ENCODE measurements at regions not wholly inside any gene's neighbourhood (a gene's known extent, or its start where the extent isn't known, plus 50 kb on each side); places are given as distances from the start of the nearest gene placed in this dataset.

- Histone ChIP-seq H3K36me3 (replicated peaks; ENCODE audit: insufficient read depth, low read depth) (no peaks in the 10 kb centered on the region), H3K9me3 (ENCODE audit: low read depth) (no peaks in the 10 kb centered on the region), H3K4me1 (ENCODE audit: insufficient read depth) (no peaks in the 10 kb centered on the region), H3K4me2 (no peak overlapping the region), H4K20me1 (ENCODE audit: insufficient read depth, poor library complexity, severe bottlenecking) (no peaks in the 10 kb centered on the region), H3K79me2 (no peaks in the 10 kb centered on the region), H3K27me3 (no peaks in the 10 kb centered on the region), H2AFZ (no peak overlapping the region), H3K27ac (no peak overlapping the region), H3K9me2 (replicated peaks; ENCODE audit: insufficient read depth) (no peaks in the 10 kb centered on the region), H3K4me3 (no peak overlapping the region)
- no peak for DNase-seq (ENCODE audit: low spot score)
- TF ChIP-seq EZH2 (IDR thresholded peaks at IDR 0.05; ENCODE audit: borderline replicate concordance) (no peak), EZH2phosphoT487 (IDR thresholded peaks at IDR 0.05; ENCODE audit: low read depth, severe bottlenecking, unreplicated experiment) (no peak), CTCF (IDR thresholded peaks at IDR 0.05; ENCODE audit: poor library complexity) (no peak)
- WGBS (ENCODE audit: low lambda C conversion rate, missing lambda C conversion rate) = 93% methylated on average over 3 of the region's 3 CpGs
Measured at GRCh38 chr6:92000112-92000511, 1413.2 kb upstream of the MAP3K7 start.

GRCh38 chr6:91994787-91995186 lies 1407.9 kb upstream of the MAP3K7 start:
- no peaks in the 10 kb centered on the region for H3K36me3 ChIP-seq (replicated peaks; ENCODE audit: insufficient read depth, low read depth)
- H3K79me2 ChIP-seq = no peaks in the 10 kb centered on the region
- H3K27me3 ChIP-seq = no peaks in the 10 kb centered on the region
- H2AFZ ChIP-seq = no peak overlapping the region
- no peaks in the 10 kb centered on the region for H4K20me1 ChIP-seq (ENCODE audit: insufficient read depth, poor library complexity, severe bottlenecking)
- H3K9me3 ChIP-seq (ENCODE audit: low read depth) = no peaks in the 10 kb centered on the region
- no peak overlapping the region for H3K4me3 ChIP-seq
- DNase-seq (ENCODE audit: low spot score) = no peak
- H3K27ac ChIP-seq = no peak overlapping the region
- H3K4me1 ChIP-seq (ENCODE audit: insufficient read depth) = no peaks in the 10 kb centered on the region
- no peak overlapping the region for H3K4me2 ChIP-seq
- 77% methylated on average over 1 of the region's 1 CpG for WGBS (ENCODE audit: low lambda C conversion rate, missing lambda C conversion rate)
- TF ChIP-seq CTCF (IDR thresholded peaks at IDR 0.05; ENCODE audit: poor library complexity) (no peak), EZH2phosphoT487 (IDR thresholded peaks at IDR 0.05; ENCODE audit: low read depth, severe bottlenecking, unreplicated experiment) (no peak), EZH2 (IDR thresholded peaks at IDR 0.05; ENCODE audit: borderline replicate concordance) (no peak)
- no peaks in the 10 kb centered on the region for H3K9me2 ChIP-seq (replicated peaks; ENCODE audit: insufficient read depth)

GRCh38 chr6:91982559-91982958 lies 1395.7 kb upstream of the MAP3K7 start:
- H3K27me3 ChIP-seq = no peaks in the 10 kb centered on the region
- no peaks in the 10 kb centered on the region for H3K36me3 ChIP-seq (replicated peaks; ENCODE audit: insufficient read depth, low read depth)
- no peak overlapping the region for H2AFZ ChIP-seq
- TF ChIP-seq EZH2 (IDR thresholded peaks at IDR 0.05; ENCODE audit: borderline replicate concordance) (no peak), CTCF (IDR thresholded peaks at IDR 0.05; ENCODE audit: poor library complexity) (no peak), EZH2phosphoT487 (IDR thresholded peaks at IDR 0.05; ENCODE audit: low read depth, severe bottlenecking, unreplicated experiment) (no peak)
- H3K4me1 ChIP-seq (ENCODE audit: insufficient read depth) = no peaks in the 10 kb centered on the region
- no peak overlapping the region for H3K4me3 ChIP-seq
- no peak for DNase-seq (ENCODE audit: low spot score)
- no peaks in the 10 kb centered on the region for H4K20me1 ChIP-seq (ENCODE audit: insufficient read depth, poor library complexity, severe bottlenecking)
- H3K4me2 ChIP-seq = no peak overlapping the region
- H3K27ac ChIP-seq = no peak overlapping the region
- H3K79me2 ChIP-seq = no peaks in the 10 kb centered on the region
- no peaks in the 10 kb centered on the region for H3K9me3 ChIP-seq (ENCODE audit: low read depth)
- no peaks in the 10 kb centered on the region for H3K9me2 ChIP-seq (replicated peaks; ENCODE audit: insufficient read depth)

GRCh38 chr6:91976797-91977196 lies 1389.9 kb upstream of the MAP3K7 start:
- no peak for DNase-seq (ENCODE audit: low spot score)
- H2AFZ ChIP-seq = no peak overlapping the region
- H3K4me1 ChIP-seq (ENCODE audit: insufficient read depth) = no peaks in the 10 kb centered on the region
- H3K27ac ChIP-seq = no peak overlapping the region
- no peak overlapping the region for H3K4me3 ChIP-seq
- no peak for TF ChIP-seq CTCF (IDR thresholded peaks at IDR 0.05; ENCODE audit: poor library complexity)
- TF ChIP-seq EZH2phosphoT487 (IDR thresholded peaks at IDR 0.05; ENCODE audit: low read depth, severe bottlenecking, unreplicated experiment) = no peak
- TF ChIP-seq EZH2 (IDR thresholded peaks at IDR 0.05; ENCODE audit: borderline replicate concordance) = no peak
- WGBS (ENCODE audit: low lambda C conversion rate, missing lambda C conversion rate) = 83% methylated on average over 1 of the region's 1 CpG
- no peaks in the 10 kb centered on the region for H3K36me3 ChIP-seq (replicated peaks; ENCODE audit: insufficient read depth, low read depth)
- no peaks in the 10 kb centered on the region for H3K79me2 ChIP-seq
- H3K4me2 ChIP-seq = no peak overlapping the region
- no peaks in the 10 kb centered on the region for H3K9me3 ChIP-seq (ENCODE audit: low read depth)
- H3K27me3 ChIP-seq = no peaks in the 10 kb centered on the region
- H3K9me2 ChIP-seq (replicated peaks; ENCODE audit: insufficient read depth) = no peaks in the 10 kb centered on the region
- H4K20me1 ChIP-seq (ENCODE audit: insufficient read depth, poor library complexity, severe bottlenecking) = no peaks in the 10 kb centered on the region

All from hepatocyte (in vitro differentiated cells).